HG02884 (cell line): ENCODE measurements at regions not wholly inside any gene's neighbourhood (a gene's known extent, or its start where the extent isn't known, plus 50 kb on each side); places are given as distances from the start of the nearest gene placed in this dataset.

ENCODE experiments used
- ATAC-seq: cut with Tn5 transposase; IDR thresholded peaks from one replicate; pipeline ENCODE4 v1.9.1; 2021; ENCODE audit warnings: mild to moderate bottlenecking, moderate library complexity; ENCODE audit not compliant: unreplicated experiment

DNA sequence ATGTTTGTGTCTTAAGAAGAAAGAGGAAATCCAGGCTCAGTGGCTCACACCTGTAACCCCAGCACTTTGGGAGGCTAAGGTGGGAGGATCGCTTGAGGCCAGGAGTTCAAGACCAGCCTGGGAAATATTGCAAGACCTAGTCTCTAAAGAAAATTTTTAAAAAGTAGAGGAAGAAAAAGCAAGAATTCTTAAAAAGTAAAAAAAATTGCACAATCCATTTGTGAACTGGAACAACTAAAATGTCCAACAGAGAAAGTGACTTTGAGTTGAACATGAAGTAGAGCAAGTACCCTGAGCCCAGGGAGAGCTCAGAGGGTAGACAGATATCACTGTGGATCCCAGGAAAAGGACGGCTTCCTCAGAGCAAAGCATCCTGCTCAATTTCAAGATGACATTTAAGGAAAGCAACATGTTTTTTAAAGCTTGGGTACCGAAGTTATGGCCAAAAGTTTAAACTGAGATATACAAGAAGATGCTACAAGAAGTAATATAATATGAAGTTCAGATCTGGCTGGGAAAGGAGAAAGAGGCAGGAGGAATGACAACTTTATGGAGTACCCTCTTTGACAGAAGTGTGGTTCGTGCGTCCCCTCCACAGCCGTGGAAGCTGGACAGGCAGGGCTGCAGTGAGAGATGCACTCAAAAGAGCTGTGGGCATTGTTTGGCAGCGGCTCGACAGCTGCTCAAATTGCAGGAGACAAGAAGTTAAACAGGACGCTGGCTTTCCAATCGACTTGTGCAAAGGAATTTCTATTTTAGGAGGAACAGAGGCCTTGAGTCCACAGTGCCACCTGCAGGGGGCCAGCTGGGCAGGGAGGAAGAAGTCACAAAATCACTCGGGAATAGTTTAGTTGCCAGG is 201.3 kb downstream of the JCAD start:
- ATAC-seq = no peak

DNA sequence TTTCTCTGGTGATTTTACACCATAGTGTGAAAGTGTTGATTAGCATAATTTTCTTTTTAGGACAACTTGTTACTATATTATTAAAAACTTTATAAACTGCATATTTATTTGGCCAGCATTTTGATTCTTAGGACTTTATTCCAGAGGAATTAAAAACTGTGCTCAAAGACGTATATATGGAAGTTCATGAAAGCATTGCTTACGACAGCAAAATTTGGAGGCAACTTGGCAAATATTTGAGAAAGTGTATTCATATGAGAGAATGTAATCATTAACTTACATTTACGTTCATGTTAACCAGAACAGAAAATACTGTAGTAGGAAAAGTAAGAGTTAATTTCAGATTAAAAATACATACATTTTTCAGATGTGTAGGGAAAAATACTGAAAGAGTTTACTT is 203.1 kb downstream of the JCAD start:
- no peak for ATAC-seq

DNA sequence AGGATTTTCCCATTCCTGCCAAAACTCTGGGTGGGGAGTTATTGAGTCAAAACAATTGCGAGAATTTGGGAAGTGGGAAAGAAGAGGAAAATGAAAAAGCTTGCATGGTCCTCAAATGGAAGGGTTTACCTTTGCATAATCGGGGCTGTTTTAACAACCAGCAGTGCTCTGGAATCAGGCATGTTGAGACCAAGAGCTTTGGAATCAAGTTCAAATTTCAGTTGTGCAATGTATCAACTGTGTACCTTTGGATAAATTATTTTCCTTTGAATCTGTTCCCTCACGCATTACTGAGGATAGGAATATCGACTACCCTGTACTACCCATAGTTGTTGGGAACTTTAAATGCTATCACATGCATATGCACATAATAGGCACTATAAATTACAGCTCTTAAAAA is 205.5 kb downstream of the JCAD start:
- ATAC-seq = no peak

DNA sequence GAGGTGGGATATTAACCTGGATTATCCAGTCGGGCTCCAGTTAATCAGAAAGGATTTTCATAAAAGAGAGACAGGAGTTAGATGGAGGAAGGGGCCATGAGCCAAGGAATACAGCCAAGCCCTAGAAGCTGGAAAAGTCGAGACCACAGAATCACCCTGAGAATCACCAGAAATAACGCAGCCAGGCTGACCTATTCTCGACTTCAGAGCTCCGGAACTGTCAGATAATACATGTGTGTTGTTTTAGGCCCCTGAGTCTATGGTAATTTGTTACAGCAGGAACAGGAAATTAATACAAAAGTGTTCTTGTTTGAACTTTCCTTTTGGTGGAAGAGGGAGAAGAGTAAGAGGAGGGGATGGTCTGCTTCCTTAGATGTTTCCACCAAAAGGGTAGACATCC is 208.1 kb downstream of the JCAD start:
- ATAC-seq = no peak

DNA sequence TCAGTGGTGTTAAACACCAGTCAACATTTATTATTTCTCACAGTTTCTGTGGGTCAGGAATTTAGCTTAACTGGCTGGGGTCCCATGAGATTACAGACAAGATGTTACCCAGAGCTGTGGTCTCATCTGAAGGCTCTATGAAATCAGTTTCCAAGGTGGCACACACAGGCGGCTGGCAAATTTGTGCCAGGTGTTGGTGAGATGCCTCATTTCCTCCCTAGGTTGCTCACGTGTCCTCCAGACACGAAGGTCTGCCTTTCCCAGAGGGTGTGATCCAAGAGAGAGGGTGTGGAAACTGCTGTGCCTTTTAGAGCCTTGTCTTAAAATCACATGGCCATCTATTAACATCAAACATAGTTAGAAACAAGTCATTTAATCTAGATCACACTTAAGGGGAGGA is 209.0 kb downstream of the JCAD start:
- no peak for ATAC-seq

GRCh38 chr10:29849886-29850285 is 209.5 kb downstream of the JCAD start:
- no peak for ATAC-seq

GRCh38 chr10:29849126-29849833 is 210.1 kb downstream of the JCAD start:
- ATAC-seq = no peak

DNA sequence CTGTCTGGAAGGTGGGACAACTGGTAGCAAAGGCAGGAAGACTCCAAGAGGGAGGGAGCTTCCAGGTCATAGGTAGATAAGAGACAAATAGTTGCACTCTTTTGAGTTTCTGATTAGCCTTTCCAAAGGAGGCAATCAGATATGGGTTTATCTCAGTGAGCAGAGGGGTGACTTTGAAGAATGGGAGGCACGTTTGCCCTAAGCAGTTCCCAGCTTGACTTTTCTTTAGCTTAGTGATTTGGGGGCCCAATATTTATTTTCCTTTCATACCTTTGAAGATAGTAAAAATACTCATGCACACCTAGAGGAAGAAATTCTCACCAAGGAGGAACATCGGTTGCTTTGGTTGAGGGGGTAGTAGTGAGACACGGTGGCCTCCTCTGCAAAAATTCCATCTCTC is 212.1 kb upstream of the SVIL start:
- no peak for ATAC-seq

DNA sequence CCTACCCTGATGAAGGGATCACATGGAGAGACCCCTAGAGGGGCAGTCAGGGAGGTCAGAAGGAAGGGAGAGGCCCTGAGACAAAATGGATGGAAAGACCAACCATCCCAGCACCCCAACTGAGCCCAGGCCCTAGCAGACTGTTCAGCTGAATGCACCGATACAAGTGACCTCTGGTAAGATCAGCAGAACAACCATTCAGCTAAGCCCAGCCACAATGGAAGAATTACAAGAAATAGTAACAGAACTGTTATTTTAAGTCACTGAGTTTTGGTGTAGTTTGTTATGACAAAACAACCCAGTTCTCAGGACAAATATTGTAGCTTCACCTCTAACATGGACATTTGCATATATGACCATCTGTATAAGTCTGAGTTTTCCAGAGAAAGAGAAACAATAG is 210.4 kb upstream of the SVIL start:
- ATAC-seq = no peak

- ATAC-seq = no peak
Measured at GRCh38 chr10:29843143-29843542, 208.4 kb upstream of the SVIL start.

DNA sequence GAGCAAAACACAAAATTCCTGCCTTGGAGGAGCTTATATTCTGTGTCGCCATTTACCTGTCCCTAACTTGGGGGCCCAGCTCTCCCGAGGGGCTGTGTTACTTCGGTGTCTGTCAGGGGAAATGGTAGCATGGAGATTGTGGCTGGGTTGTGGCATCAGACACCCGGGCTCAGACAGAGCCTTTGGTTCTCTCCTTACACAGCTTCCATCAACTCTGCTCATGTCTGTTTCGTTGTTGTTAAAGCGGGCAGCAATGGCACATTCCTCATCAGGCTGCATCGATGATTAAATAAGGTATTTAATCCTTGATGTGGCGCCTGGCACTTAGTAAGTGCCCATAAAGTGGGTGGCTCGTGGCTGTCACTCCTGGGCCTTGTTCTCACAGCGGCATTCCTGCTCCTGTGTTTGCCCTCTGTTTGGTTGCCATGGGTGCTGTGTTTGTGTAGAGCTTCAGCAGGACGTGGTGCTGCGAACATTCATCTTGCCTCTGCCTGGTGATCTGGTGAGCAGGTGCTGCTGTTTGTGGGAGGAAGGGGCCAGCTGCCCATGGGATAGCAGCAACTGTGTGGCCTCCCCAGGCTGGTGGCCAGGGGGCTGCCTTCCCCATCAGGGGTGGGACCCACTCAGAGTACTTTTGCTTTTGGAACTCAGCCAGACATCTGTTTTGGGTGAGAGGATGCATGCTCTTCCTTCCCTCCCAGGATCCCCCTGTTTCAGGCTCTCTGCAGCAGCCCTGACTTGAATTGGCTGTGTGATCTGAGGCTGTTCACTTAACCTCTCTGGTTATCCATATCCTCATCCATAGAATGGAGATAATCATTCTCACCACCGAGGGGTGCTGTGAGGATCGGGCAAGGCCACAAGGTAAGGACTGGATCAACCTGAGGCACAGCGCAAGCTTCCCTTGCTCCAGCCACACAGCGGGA is 207.2 kb upstream of the SVIL start:
- no peak for ATAC-seq

GRCh38 chr10:29840516-29841276 is 205.9 kb upstream of the SVIL start:
- ATAC-seq = no peak

GRCh38 chr10:29839826-29840515 is 205.2 kb upstream of the SVIL start:
- no peak for ATAC-seq

DNA sequence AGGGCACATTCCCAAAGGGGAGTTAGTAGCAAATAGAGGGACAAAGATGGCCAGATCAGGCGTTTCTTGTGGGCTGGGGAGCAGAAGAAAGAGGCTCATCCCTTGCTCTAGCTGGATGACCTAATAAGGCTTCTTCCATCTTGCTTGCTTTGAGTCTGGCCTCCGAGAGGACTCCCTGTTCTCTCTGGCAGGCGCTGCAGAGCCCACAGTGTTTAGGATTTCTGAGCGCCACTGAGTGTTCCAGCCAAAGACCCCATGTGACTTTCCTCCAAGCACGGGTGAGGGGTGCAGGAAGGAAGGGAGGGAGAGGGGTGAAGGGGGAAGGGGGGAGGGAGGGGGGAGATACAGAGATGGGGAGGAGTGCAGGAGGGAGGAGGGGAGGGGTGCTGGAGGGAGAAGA is 203.8 kb upstream of the SVIL start:
- ATAC-seq = no peak

GRCh38 chr10:29837586-29837985 is 202.8 kb upstream of the SVIL start:
- no peak for ATAC-seq

DNA sequence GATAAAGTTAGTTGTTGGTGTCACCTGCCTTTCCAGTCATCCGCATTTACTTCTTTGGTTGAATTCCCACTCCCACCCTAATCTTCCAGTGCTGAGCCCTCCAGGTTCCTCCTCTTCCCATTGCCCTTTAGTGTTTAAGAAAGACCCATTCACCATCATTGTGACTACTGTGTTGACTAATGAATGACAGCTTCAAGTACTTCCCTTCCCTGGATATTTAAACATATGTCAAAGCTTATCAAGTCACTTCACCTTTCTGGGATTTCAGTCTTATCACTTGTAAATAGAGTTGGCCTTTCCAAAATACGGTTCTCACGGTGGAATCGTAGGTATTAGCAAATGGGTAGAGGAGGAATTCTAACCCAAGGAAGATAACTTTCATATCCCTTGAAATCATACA is 201.6 kb upstream of the SVIL start:
- ATAC-seq = no peak

DNA sequence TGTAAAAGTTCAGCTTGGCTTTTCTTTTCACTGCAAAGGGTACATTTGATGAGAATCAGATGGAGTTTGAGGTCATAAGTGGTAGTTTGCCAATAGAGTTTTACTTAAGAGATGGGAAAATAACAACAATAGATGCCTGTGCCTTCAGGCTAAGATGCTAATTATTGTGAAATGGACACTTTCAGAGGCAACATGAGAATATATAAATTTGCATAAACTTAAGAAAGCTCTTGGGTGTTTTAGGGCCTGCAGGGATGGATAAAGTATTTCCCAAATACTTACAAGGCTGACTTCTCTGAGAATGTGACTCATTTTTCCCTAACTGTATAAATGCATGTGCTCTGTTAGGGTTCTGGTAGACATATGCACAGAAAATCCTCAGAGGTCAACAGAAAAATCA is 200.3 kb upstream of the SVIL start:
- no peak for ATAC-seq

DNA sequence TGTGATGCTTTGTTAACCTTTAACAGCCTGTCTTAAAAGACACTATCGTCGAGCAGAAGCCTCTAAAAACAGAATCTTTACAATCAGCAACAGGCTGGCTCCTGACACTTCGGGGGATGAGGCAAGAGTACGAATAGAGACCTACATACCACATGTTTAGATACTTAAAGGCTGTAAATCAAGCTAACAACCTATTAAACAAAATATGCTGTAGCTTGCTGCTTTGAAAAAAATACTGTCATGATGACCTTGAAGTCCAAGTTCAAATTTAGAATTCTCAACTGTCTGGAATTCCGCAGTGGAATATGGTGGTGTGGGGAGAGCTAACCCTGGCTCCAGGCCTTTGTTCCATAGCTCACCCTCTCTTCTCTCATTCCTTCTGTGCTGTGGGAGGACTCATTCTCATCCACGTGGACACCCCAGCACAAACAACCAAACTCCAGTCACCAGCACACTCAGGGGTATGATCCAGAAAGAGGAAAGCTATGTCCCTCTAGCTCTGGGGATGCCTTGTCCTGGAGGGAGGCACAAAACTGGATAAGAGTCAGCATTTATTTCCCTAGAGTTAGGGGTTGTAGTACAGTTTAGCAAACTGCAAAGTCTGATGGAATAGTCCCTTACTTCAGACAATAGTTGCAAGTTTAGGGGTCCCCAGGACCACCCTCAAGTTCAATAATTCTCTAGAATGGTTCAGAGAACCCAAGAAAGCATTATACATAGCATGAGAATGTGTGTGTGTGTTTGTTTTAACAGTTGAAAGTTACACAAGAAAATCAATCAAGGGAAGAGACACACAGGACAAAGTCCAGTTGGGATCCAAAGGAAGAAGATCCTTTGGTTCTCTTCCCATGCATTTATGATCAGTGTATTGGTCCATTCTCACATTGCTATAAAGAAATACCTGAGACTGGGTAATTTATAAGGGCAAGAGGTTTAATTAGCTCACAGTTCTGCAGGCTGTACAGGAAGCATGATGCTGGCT is 196.1 kb upstream of the SVIL start:
- ATAC-seq = no peak

GRCh38 chr10:29829776-29830175 is 195.0 kb upstream of the SVIL start:
- ATAC-seq = no peak
